HEK293 (cell line): ENCODE measurements at regions not wholly inside any gene's neighbourhood (a gene's known extent, or its start where the extent isn't known, plus 50 kb on each side); places are given as distances from the start of the nearest gene placed in this dataset.

Experiments
- CTCF ChIP-seq: fragments of 450-650 bp; formaldehyde crosslinking; IDR thresholded peaks from 2 replicates; pipeline ENCODE4 v1.5.1; 2016; ENCODE audit warnings: missing biosample characterization, missing genetic modification characterization
- HOXD13 ChIP-seq: sonication (generic); formaldehyde crosslinking; IDR thresholded peaks from 2 replicates; pipeline ENCODE4 v1.8.0; 2022; ENCODE audit warnings: missing genetic modification reagents, borderline replicate concordance
- KLF10 ChIP-seq: fragments of 450-650 bp; IDR thresholded peaks from 2 replicates; pipeline ENCODE4 v1.5.1; 2018; ENCODE audit warnings: missing biosample characterization, mild to moderate bottlenecking, missing genetic modification characterization
- YY1 ChIP-seq: fragments of 450-650 bp; formaldehyde crosslinking; IDR thresholded peaks from 2 replicates; pipeline ENCODE4 v1.5.1; 2018; ENCODE audit warnings: missing biosample characterization, missing genetic modification characterization
- ZBTB11 ChIP-seq: fragments of 450-650 bp; formaldehyde crosslinking; conservative IDR thresholded peaks from 2 replicates; pipeline ENCODE4 v1.5.1; 2016; ENCODE audit warnings: low read depth, missing biosample characterization, missing genetic modification characterization
- ZNF10 ChIP-seq: fragments of 450-650 bp; formaldehyde crosslinking; IDR thresholded peaks from 2 replicates; pipeline ENCODE4 v1.5.1; 2017; ENCODE audit warnings: missing biosample characterization, missing genetic modification characterization
- ZNF174 ChIP-seq: fragments of 450-650 bp; formaldehyde crosslinking; IDR thresholded peaks from 2 replicates; pipeline ENCODE4 v1.5.0; 2017; ENCODE audit warnings: missing biosample characterization, mild to moderate bottlenecking, missing genetic modification characterization
- ZNF324 ChIP-seq: fragments of 450-650 bp; formaldehyde crosslinking; IDR thresholded peaks from 2 replicates; pipeline ENCODE4 v1.5.1; 2016; ENCODE audit warnings: missing biosample characterization, missing genetic modification characterization
- ZNF514 ChIP-seq: fragments of 450-650 bp; formaldehyde crosslinking; IDR thresholded peaks from 2 replicates; pipeline ENCODE4 v1.5.1; 2016; ENCODE audit warnings: missing biosample characterization, missing genetic modification characterization
- ZNF610 ChIP-seq: fragments of 450-650 bp; formaldehyde crosslinking; IDR thresholded peaks from 2 replicates; pipeline ENCODE4 v1.5.1; 2016; ENCODE audit warnings: missing biosample characterization, missing genetic modification characterization, borderline replicate concordance
- ZNF704 ChIP-seq: fragments of 450-650 bp; formaldehyde crosslinking; IDR thresholded peaks from 2 replicates; pipeline ENCODE4 v1.5.1; 2016; ENCODE audit warnings: missing biosample characterization, missing genetic modification characterization
- ZNF792 ChIP-seq: fragments of 450-650 bp; formaldehyde crosslinking; IDR thresholded peaks from 2 replicates; pipeline ENCODE4 v1.5.1; 2016; ENCODE audit warnings: missing biosample characterization, missing genetic modification characterization
- TF ChIP-seq, protein P1 (sequence below): fragments of 450-650 bp; formaldehyde crosslinking; IDR thresholded peaks from 2 replicates; pipeline ENCODE4 v1.5.1; 2016; ENCODE audit warnings: missing biosample characterization, missing genetic modification characterization
- TF ChIP-seq, protein P2 (sequence below): fragments of 450-650 bp; formaldehyde crosslinking; IDR thresholded peaks from 2 replicates; pipeline ENCODE4 v1.5.1; 2017; ENCODE audit warnings: missing biosample characterization, missing genetic modification characterization

DNA sequence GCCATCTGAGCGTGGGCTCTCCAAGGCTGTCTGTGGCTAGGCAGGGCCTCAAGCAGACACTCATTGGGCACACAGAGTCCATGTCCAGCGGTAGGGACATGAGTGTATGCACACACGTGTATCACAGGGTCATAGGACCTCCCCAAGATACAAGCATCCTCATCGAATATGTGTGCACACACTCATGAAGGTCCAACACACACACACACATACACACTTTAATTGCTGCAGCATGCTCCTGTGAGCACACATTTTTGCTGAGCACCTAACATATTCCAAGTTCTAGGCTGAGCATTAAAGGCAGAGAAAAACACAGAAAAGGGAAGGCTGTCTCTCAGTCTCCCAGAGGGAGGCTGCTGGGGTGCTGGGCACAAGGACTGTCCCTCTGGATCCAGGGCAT lies 59.3 kb upstream of the TBX3 start:
- TF ChIP-seq CTCF (tag by site-specific recombination): no peak
- TF ChIP-seq ZNF704 (tag by site-specific recombination): no peak
- no peak for TF ChIP-seq KLF10
- TF ChIP-seq ZNF792 (tag by site-specific recombination): no peak
- TF ChIP-seq ZNF514 (tag by site-specific recombination): no peak
- TF ChIP-seq, protein P1, sequence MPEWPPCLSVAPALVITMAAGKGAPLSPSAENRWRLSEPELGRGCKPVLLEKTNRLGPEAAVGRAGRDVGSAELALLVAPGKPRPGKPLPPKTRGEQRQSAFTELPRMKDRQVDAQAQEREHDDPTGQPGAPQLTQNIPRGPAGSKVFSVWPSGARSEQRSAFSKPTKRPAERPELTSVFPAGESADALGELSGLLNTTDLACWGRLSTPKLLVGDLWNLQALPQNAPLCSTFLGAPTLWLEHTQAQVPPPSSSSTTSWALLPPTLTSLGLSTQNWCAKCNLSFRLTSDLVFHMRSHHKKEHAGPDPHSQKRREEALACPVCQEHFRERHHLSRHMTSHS: no peak
- TF ChIP-seq ZBTB11 (tag by site-specific recombination): no peak
- TF ChIP-seq, protein P2, sequence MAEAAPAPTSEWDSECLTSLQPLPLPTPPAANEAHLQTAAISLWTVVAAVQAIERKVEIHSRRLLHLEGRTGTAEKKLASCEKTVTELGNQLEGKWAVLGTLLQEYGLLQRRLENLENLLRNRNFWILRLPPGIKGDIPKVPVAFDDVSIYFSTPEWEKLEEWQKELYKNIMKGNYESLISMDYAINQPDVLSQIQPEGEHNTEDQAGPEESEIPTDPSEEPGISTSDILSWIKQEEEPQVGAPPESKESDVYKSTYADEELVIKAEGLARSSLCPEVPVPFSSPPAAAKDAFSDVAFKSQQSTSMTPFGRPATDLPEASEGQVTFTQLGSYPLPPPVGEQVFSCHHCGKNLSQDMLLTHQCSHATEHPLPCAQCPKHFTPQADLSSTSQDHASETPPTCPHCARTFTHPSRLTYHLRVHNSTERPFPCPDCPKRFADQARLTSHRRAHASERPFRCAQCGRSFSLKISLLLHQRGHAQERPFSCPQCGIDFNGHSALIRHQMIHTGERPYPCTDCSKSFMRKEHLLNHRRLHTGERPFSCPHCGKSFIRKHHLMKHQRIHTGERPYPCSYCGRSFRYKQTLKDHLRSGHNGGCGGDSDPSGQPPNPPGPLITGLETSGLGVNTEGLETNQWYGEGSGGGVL: no peak
- TF ChIP-seq ZNF10: no peak
- TF ChIP-seq YY1 (tag by site-specific recombination): no peak
- TF ChIP-seq ZNF174 (tag by site-specific recombination): no peak
- TF ChIP-seq ZNF610 (tag by site-specific recombination): no peak
- TF ChIP-seq ZNF324 (tag by site-specific recombination): no peak
- TF ChIP-seq HOXD13 (CRISPR knock-in tag): no peak
